ENCODE measurements at regions not wholly inside any gene's neighbourhood (a gene's known extent, or its start where the extent isn't known, plus 50 kb on each side); places are given as distances from the start of the nearest gene placed in this dataset.

- Mint-ChIP-seq H3K27me3 (ENCODE audit: low read depth in 2 of 2) (no peaks in the 10 kb centered on the region), H3K9me3 (peaks cover 5 to 10% of the 10 kb centered on the region in 2 donors), H3K36me3 (no peaks in the 10 kb centered on the region), H3K4me3 (no peak overlapping the region), H3K27ac (no peak overlapping the region), H3K4me1 (no peaks in the 10 kb centered on the region)
- Histone ChIP-seq H3K27me3 (ENCODE audit: control insufficient read depth, insufficient read depth, low read length) (no peaks in the 10 kb centered on the region), H3K27ac (ENCODE audit: low read length) (no peak overlapping the region), H3K36me3 (ENCODE audit: control insufficient read depth, insufficient read depth, low read length) (no peaks in the 10 kb centered on the region), H3K9me3 (ENCODE audit: control insufficient read depth, insufficient read depth, low read length) (no peaks in the 10 kb centered on the region), H3K4me3 (ENCODE audit: low read length) (no peak overlapping the region), H3K4me1 (ENCODE audit: control insufficient read depth, insufficient read depth, low read length) (no peaks in the 10 kb centered on the region)
- intact Hi-C loops (cut with micrococcal nuclease), result no loop called here
- no peak for TF ChIP-seq CTCF (IDR thresholded peaks at IDR 0.05)
- no peak for ATAC-seq
- WGBS (ENCODE audit: insufficient coverage), result 86% methylated on average over 4 of the region's 5 CpGs
- no peak for DNase-seq
Observed at GRCh38 chr4:176949029-176949428, 156.3 kb upstream of the VEGFC start.

GRCh38 chr4:176953021-176953420 lies 160.3 kb upstream of the VEGFC start:
- no peak overlapping the region for H3K27ac Mint-ChIP-seq
- Histone ChIP-seq H3K4me1 (ENCODE audit: control insufficient read depth, insufficient read depth, low read length) (no peaks in the 10 kb centered on the region), H3K27me3 (ENCODE audit: control insufficient read depth, insufficient read depth, low read length) (no peaks in the 10 kb centered on the region), H3K9me3 (ENCODE audit: control insufficient read depth, insufficient read depth, low read length) (no peaks in the 10 kb centered on the region), H3K36me3 (ENCODE audit: control insufficient read depth, insufficient read depth, low read length) (no peaks in the 10 kb centered on the region), H3K4me3 (ENCODE audit: low read length) (no peak overlapping the region), H3K27ac (ENCODE audit: low read length) (no peak overlapping the region)
- H3K9me3 Mint-ChIP-seq, result peaks cover 2 to 7% of the 10 kb centered on the region in 2 donors
- H3K4me3 Mint-ChIP-seq, result no peak overlapping the region
- no peak for DNase-seq
- no peak for ATAC-seq
- TF ChIP-seq CTCF (IDR thresholded peaks at IDR 0.05), result no peak
- H3K4me1 Mint-ChIP-seq, result no peaks in the 10 kb centered on the region
- intact Hi-C loops (cut with micrococcal nuclease), result no loop called here
- no peaks in the 10 kb centered on the region for H3K27me3 Mint-ChIP-seq (ENCODE audit: low read depth in 2 of 2)
- no CpG with 5 or more reads among the region's 1 CpG for WGBS (ENCODE audit: insufficient coverage)
- H3K36me3 Mint-ChIP-seq, result no peaks in the 10 kb centered on the region

GRCh38 chr4:176957353-176958118 lies 164.8 kb upstream of the VEGFC start:
- intact Hi-C loops (cut with micrococcal nuclease), result no loop called here
- Histone ChIP-seq H3K9me3 (ENCODE audit: control insufficient read depth, insufficient read depth, low read length) (no peaks in the 10 kb centered on the region), H3K4me3 (ENCODE audit: low read length) (no peak overlapping the region), H3K27me3 (ENCODE audit: control insufficient read depth, insufficient read depth, low read length) (no peaks in the 10 kb centered on the region), H3K4me1 (ENCODE audit: control insufficient read depth, insufficient read depth, low read length) (no peaks in the 10 kb centered on the region), H3K36me3 (ENCODE audit: control insufficient read depth, insufficient read depth, low read length) (no peaks in the 10 kb centered on the region), H3K27ac (ENCODE audit: low read length) (no peak overlapping the region)
- Mint-ChIP-seq H3K36me3 (no peaks in the 10 kb centered on the region), H3K27ac (no peak overlapping the region), H3K4me1 (no peaks in the 10 kb centered on the region), H3K4me3 (no peak overlapping the region), H3K27me3 (ENCODE audit: low read depth in 2 of 2) (no peaks in the 10 kb centered on the region), H3K9me3 (peaks cover 5 to 14% of the 10 kb centered on the region in 2 donors)
- ATAC-seq (no peak), DNase-seq (no peak)
- TF ChIP-seq CTCF (IDR thresholded peaks at IDR 0.05), result no peak
- WGBS (ENCODE audit: insufficient coverage), result 69% methylated on average over 3 of the region's 3 CpGs

GRCh38 chr4:176959980-176960379 lies 167.3 kb upstream of the VEGFC start:
- TF ChIP-seq CTCF (IDR thresholded peaks at IDR 0.05), result no peak
- Histone ChIP-seq H3K4me1 (ENCODE audit: control insufficient read depth, insufficient read depth, low read length) (no peaks in the 10 kb centered on the region), H3K36me3 (ENCODE audit: control insufficient read depth, insufficient read depth, low read length) (no peaks in the 10 kb centered on the region), H3K27ac (ENCODE audit: low read length) (no peak overlapping the region), H3K4me3 (ENCODE audit: low read length) (no peak overlapping the region), H3K9me3 (ENCODE audit: control insufficient read depth, insufficient read depth, low read length) (no peaks in the 10 kb centered on the region), H3K27me3 (ENCODE audit: control insufficient read depth, insufficient read depth, low read length) (no peaks in the 10 kb centered on the region)
- Mint-ChIP-seq H3K9me3 (peaks cover 7 to 20% of the 10 kb centered on the region in 2 donors), H3K4me3 (no peak overlapping the region), H3K4me1 (no peaks in the 10 kb centered on the region), H3K27me3 (ENCODE audit: low read depth in 2 of 2) (no peaks in the 10 kb centered on the region), H3K36me3 (no peaks in the 10 kb centered on the region), H3K27ac (no peak overlapping the region)
- WGBS (ENCODE audit: insufficient coverage), result 89% methylated on average over 4 of the region's 5 CpGs
- intact Hi-C loops (cut with micrococcal nuclease), result no loop called here
- ATAC-seq (no peak), DNase-seq (no peak)

All from natural killer cell (primary cell).